ENCODE measurements at regions not wholly inside any gene's neighbourhood (a gene's known extent, or its start where the extent isn't known, plus 50 kb on each side); places are given as distances from the start of the nearest gene placed in this dataset.

DNA sequence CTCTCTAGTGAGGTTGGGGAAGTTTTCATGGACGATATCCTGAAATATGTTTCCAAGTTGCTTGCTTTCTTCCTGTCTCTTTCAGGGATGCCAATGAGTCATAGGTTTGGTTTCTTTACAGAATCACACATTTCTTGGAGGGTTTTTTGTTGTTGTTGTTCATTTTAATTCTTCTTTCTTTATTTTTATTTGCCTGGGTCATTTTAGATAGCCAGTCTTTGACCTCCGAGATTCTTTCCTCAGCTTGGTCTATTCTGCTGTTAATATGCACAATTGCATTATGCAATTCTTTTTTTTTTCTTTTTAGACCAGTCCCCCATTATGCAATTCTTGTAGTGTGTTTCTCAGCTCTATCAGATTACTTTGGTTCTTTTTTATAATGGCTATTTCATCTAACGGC lies 338.9 kb downstream of the AEBP2 start:
- 65 to 83% methylated on average over 3 of the region's 3 CpGs for WGBS, 2 donors
- H3K9me3 ChIP-seq, result peaks cover 0 to 5% (median 0%) of the 10 kb centered on the region in 11 donors
- no peak for DNase-seq
- peak in 1 of 8 donors; percentile 54 for ATAC-seq
- peaks cover 0 to 20% (median 11%) of the 10 kb centered on the region in 9 donors for H3K4me1 ChIP-seq
- intact Hi-C loops (cut with DNase I), result loop anchor here in 4 of 10 donors (5.0 to 10.0 kb wide), 2 partner anchors 114 to 117 kb away; no protein-coding TSS in a partner anchor
- no peaks in the 10 kb centered on the region for H3K36me3 ChIP-seq
- TF ChIP-seq, protein P1, sequence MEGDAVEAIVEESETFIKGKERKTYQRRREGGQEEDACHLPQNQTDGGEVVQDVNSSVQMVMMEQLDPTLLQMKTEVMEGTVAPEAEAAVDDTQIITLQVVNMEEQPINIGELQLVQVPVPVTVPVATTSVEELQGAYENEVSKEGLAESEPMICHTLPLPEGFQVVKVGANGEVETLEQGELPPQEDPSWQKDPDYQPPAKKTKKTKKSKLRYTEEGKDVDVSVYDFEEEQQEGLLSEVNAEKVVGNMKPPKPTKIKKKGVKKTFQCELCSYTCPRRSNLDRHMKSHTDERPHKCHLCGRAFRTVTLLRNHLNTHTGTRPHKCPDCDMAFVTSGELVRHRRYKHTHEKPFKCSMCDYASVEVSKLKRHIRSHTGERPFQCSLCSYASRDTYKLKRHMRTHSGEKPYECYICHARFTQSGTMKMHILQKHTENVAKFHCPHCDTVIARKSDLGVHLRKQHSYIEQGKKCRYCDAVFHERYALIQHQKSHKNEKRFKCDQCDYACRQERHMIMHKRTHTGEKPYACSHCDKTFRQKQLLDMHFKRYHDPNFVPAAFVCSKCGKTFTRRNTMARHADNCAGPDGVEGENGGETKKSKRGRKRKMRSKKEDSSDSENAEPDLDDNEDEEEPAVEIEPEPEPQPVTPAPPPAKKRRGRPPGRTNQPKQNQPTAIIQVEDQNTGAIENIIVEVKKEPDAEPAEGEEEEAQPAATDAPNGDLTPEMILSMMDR (IDR thresholded peaks at IDR 0.05), result no peak
- H3K27ac ChIP-seq, result peak overlapping the region in 3 of 10 donors; percentile 27 to 60 (median 46)
- no peaks in the 10 kb centered on the region for H3K27me3 ChIP-seq
- no peak overlapping the region for H3K4me3 ChIP-seq

DNA sequence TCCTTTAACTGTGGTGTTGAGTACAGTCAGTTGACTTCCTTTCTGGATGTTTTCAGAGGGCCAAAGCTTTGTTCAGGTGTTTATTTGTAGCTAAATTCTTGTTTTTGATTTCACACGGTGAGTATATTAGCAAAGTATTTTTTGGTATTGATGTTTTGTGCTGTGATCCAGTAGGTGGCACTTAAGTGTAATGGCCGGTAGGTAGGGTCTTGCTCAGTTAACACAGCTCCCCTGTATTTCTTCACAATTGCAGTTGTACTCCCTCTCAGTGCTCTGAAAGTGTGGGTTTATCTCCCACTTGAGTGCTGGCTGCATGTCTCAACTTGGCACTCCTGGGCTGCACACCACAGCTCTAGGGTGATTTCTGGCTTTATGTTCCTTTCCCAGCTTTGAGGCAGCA lies 339.5 kb downstream of the AEBP2 start:
- 48 to 50% methylated on average over 2 of the region's 2 CpGs for WGBS, 2 donors
- TF ChIP-seq, protein P1 (IDR thresholded peaks at IDR 0.05), result peak in 2 of 9 donors; percentile 25 to 26
- Histone ChIP-seq H3K27me3 (no peaks in the 10 kb centered on the region), H3K27ac (peak overlapping the region in 8 of 10 donors; percentile 7 to 60 (median 37)), H3K9me3 (peaks cover 0 to 5% (median 0%) of the 10 kb centered on the region in 11 donors), H3K36me3 (no peaks in the 10 kb centered on the region), H3K4me3 (no peak overlapping the region), H3K4me1 (peaks cover 0 to 20% (median 11%) of the 10 kb centered on the region in 9 donors)
- ATAC-seq, result peak; percentile 25 to 77 (median 62)
- intact Hi-C loops (cut with DNase I), result loop anchor here in 4 of 10 donors (5.0 to 10.0 kb wide), 2 partner anchors 114 to 116 kb away; no protein-coding TSS in a partner anchor
- DNase-seq, result no peak

DNA sequence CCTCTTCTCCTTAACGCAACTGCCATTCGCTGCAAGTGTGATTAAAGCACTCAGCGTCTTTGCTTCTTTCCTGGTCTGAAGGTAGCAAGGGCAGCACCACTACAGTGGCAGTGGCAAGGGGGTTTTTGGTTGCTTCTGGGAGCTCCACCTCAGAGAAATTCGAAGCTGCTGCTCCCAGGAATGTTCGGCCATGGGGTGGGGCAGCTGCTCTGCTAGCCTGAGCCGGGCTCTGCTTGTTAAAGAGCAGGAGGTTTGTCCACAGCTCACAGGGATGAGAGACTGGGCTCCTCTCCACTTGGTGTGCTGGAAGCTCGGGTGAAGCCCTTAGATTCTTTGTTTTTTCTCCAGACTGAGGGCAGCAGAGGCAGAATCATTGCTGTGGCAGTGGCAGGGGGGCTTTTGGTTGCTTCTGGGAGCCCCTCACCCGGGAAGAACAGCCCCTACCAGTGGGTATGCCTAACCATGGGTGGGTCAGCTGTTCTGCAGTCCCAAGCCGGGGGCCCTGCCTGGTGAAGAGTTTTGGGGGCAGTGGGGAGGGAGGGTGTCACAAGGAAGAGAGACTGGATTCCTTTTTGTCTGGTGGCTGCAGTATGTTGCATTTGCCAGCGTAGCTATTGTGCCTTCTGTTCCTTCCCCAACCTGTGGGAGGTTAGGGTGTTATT lies 340.2 kb downstream of the AEBP2 start:
- TF ChIP-seq, protein P1 (IDR thresholded peaks at IDR 0.05), result peak in 5 of 9 donors; percentile 18 to 53 (median 48)
- intact Hi-C loops (cut with DNase I), result loop anchor here in 5 of 10 donors (5.0 to 10.0 kb wide), 2 partner anchors 113 to 115 kb away; no protein-coding TSS in a partner anchor
- Histone ChIP-seq H3K4me3 (no peak overlapping the region), H3K4me1 (peaks cover 0 to 20% (median 11%) of the 10 kb centered on the region in 9 donors), H3K27me3 (no peaks in the 10 kb centered on the region), H3K36me3 (no peaks in the 10 kb centered on the region), H3K27ac (peak overlapping the region in 8 of 10 donors; percentile 7 to 60 (median 37)), H3K9me3 (peaks cover 0 to 3% (median 0%) of the 10 kb centered on the region in 11 donors)
- 58 to 64% methylated on average over 10 of the region's 10 CpGs for WGBS, 2 donors
- ATAC-seq (peak; percentile 73 to 94 (median 88)), DNase-seq (peak; percentile 22 to 46)

DNA sequence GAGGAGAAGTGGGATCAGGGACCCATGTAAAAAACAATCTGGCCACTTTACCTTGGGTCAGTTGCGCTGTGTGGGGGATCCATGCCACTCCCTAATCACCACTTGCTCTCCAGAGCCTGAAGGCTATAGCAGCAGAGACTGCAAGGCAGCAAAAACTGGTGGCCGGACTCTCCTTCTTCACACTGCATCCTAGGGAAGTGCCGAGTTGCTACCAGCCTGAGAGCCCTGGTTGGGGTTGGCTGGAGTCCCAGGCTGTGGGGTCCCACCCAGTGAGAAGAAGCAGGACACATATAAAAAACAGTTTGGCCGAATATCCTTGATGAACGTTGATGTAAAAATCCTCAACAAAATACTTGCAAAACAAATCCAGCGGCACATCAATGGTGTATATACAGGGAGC lies 341.2 kb downstream of the AEBP2 start:
- TF ChIP-seq, protein P1 (IDR thresholded peaks at IDR 0.05), result no peak
- WGBS, 2 donors, result 61 to 63% methylated on average over 6 of the region's 6 CpGs
- Histone ChIP-seq H3K36me3 (no peaks in the 10 kb centered on the region), H3K27me3 (no peaks in the 10 kb centered on the region), H3K9me3 (peaks cover 0 to 7% (median 0%) of the 10 kb centered on the region in 11 donors), H3K27ac (peak overlapping the region in 2 of 10 donors; percentile 38 to 52), H3K4me1 (peaks cover 0 to 20% (median 11%) of the 10 kb centered on the region in 9 donors), H3K4me3 (no peak overlapping the region)
- intact Hi-C loops (cut with DNase I), result loop anchor here in 1 of 10 donors (10.0 kb wide), 1 partner anchor 114 kb away; no protein-coding TSS in a partner anchor
- DNase-seq, result no peak
- peak in 3 of 8 donors; percentile 8 to 18 (median 11) for ATAC-seq

Measured in heart right ventricle (tissue), 16 donors.